DND-41 (cell line): ENCODE measurements at regions not wholly inside any gene's neighbourhood (a gene's known extent, or its start where the extent isn't known, plus 50 kb on each side); places are given as distances from the start of the nearest gene placed in this dataset.

ENCODE experiments used
- EZH2 ChIP-seq: IDR thresholded peaks from 3 replicates; pipeline ENCODE4 v1.6.1; 2012; ENCODE audit warnings: borderline replicate concordance, low read depth, mild to moderate bottlenecking, moderate library complexity, low read length, inconsistent platforms; ENCODE audit not compliant: severe bottlenecking
- TF ChIP-seq, protein P1 (sequence below): IDR thresholded peaks from 2 replicates; pipeline ENCODE4 v1.5.1; 2012; ENCODE audit warnings: borderline replicate concordance, low read length, moderate library complexity, mild to moderate bottlenecking; ENCODE audit not compliant: poor library complexity, severe bottlenecking; ENCODE audit errors: extremely low read depth

DNA sequence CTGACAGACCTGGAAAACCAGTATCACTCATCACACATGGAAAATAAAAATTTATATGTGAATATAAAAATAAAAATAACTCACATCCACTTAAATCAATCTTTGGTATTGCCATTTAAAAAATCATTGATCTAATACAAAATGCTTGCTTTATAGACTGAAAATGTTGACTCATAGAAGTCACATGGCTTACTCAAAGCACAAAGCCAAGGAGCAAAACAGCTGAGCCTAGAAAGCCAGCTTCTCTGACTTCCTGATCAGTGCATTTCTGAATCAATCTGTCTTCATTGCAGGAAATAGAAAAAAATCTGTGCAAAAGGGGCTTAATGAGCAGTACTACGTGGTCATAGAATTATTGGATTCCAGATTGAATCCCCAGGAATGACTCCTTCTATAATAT lies 176.9 kb upstream of the HS3ST1 start:
- TF ChIP-seq, protein P1, sequence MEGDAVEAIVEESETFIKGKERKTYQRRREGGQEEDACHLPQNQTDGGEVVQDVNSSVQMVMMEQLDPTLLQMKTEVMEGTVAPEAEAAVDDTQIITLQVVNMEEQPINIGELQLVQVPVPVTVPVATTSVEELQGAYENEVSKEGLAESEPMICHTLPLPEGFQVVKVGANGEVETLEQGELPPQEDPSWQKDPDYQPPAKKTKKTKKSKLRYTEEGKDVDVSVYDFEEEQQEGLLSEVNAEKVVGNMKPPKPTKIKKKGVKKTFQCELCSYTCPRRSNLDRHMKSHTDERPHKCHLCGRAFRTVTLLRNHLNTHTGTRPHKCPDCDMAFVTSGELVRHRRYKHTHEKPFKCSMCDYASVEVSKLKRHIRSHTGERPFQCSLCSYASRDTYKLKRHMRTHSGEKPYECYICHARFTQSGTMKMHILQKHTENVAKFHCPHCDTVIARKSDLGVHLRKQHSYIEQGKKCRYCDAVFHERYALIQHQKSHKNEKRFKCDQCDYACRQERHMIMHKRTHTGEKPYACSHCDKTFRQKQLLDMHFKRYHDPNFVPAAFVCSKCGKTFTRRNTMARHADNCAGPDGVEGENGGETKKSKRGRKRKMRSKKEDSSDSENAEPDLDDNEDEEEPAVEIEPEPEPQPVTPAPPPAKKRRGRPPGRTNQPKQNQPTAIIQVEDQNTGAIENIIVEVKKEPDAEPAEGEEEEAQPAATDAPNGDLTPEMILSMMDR, result no peak
- no peak for TF ChIP-seq EZH2
